Erythroblast (primary cell): ENCODE measurements at regions not wholly inside any gene's neighbourhood (a gene's known extent, or its start where the extent isn't known, plus 50 kb on each side); places are given as distances from the start of the nearest gene placed in this dataset.
"Not testable (repeated sequence)": the region's sequence is repeated elsewhere in the genome, so short reads cannot be mapped to it uniquely, and the experiment has no call there.

Experiments
- GATA1 ChIP-seq: IDR thresholded peaks from 2 replicates; pipeline ENCODE4 v1.6.1; 2011; ENCODE audit warnings: low read depth, mild to moderate bottlenecking, control low read depth, low read length, moderate library complexity
- POLR2A ChIP-seq: IDR thresholded peaks from 2 replicates; pipeline ENCODE4 v1.6.1; 2011; ENCODE audit warnings: mild to moderate bottlenecking, low read length

GRCh38 chr2:91764581-91765002 lies 3073.1 kb downstream of the RPIA start:
- TF ChIP-seq POLR2A, GATA1: not testable (repeated sequence)
